B cell (primary cell): ENCODE measurements at regions not wholly inside any gene's neighbourhood (a gene's known extent, or its start where the extent isn't known, plus 50 kb on each side); places are given as distances from the start of the nearest gene placed in this dataset.

Experiments
- ATAC-seq: fragments of 200-7000 bp; cut with Tn5 transposase; one replicate; pipeline ENCODE4 v1.10.0; 2021; ENCODE audit warnings: low read depth, mild to moderate bottlenecking, moderate number of reproducible peaks, moderate library complexity
- CTCF ChIA-PET: fragments of 350-600 bp; sonication (Branson Sonifier 250); formaldehyde crosslinking; loops from one replicate; lab custom pipeline; 2021; ENCODE audit warnings: antibody characterized with exemption, inconsistent platforms; lab: Charles Lee
- POLR2A ChIA-PET: fragments of 350-600 bp; sonication (Branson Sonifier 250); formaldehyde crosslinking; loops from one replicate; lab custom pipeline; 2021; ENCODE audit warnings: antibody characterized with exemption; lab: Charles Lee
- DNase-seq: peaks from one replicate; pipeline ENCODE4 v3.0.0; 2013
- H2AFZ ChIP-seq: 2 replicates; pipeline ENCODE4 v1.6.1; 2012; ENCODE audit warnings: mild to moderate bottlenecking, low read depth, low read length; ENCODE audit not compliant: insufficient read depth, poor library complexity, severe bottlenecking
- H3K27ac ChIP-seq, 2 donors: 1 replicate in 1 of 2; 2 replicates in 1 of 2; pipeline ENCODE4 v1.5.1; 2012 to 2013; ENCODE audit warnings: low read length in 2 of 2, mild to moderate bottlenecking in 2 of 2, moderate library complexity in 1 of 2
- H3K27me3 ChIP-seq, 4 experiments: fragments of 200-600 bp in 1 of 4; sonication (generic) in 1 of 4; replicated peaks in 1 of 4; 1 replicate in 2 of 4; 2 replicates in 2 of 4; pipeline versions ENCODE4 v1.6.1 to v1.7.0; 2013 to 2016; ENCODE audit warnings: low read length in 3 of 4, mild to moderate bottlenecking in 2 of 4, mixed read lengths in 1 of 4, moderate library complexity in 1 of 4; ENCODE audit not compliant: insufficient read depth in 4 of 4, control insufficient read depth in 3 of 4; ENCODE audit errors: control extremely low read depth in 1 of 4
- H3K36me3 ChIP-seq, 2 experiments: replicated peaks in 1 of 2; 1 replicate in 1 of 2; 2 replicates in 1 of 2; pipeline versions ENCODE4 v1.6.1 to v1.7.1; 2013; ENCODE audit warnings: low read length in 1 of 2; ENCODE audit not compliant: insufficient read depth in 2 of 2, control insufficient read depth in 1 of 2; ENCODE audit errors: control extremely low read depth in 1 of 2, extremely low read depth in 1 of 2
- H3K4me1 ChIP-seq, 2 donors: fragments of 200-600 bp in 1 of 2; sonication (generic) in 1 of 2; 1 replicate in 1 of 2; 2 replicates in 1 of 2; pipeline versions ENCODE4 v1.5.1 to v1.6.1; 2013 to 2017; ENCODE audit warnings: low read length in 2 of 2; ENCODE audit not compliant: control insufficient read depth in 2 of 2, insufficient read depth in 2 of 2
- H3K4me2 ChIP-seq: replicated peaks from 2 replicates; pipeline ENCODE3; 2012; ENCODE audit warnings: mild to moderate bottlenecking, low read depth, low read length; ENCODE audit not compliant: poor library complexity, severe bottlenecking
- H3K4me3 ChIP-seq, 5 experiments: fragments of 200-600 bp in 1 of 5; sonication (generic) in 1 of 5; 1 replicate in 3 of 5; 2 replicates in 2 of 5; pipeline versions ENCODE4 v1.5.1 to v1.7.0; 2011 to 2016; ENCODE audit warnings: low read length in 4 of 5, mild to moderate bottlenecking in 4 of 5, low read depth in 2 of 5, control low read depth in 1 of 5, moderate library complexity in 1 of 5; ENCODE audit not compliant: insufficient read depth in 1 of 5; ENCODE audit errors: control extremely low read depth in 1 of 5, extremely low read depth in 1 of 5
- H3K79me2 ChIP-seq: fragments of 200-600 bp; sonication (generic); one replicate; pipeline ENCODE4 v1.6.0; 2016; ENCODE audit warnings: low read length; ENCODE audit not compliant: control insufficient read depth, insufficient read depth
- H3K9ac ChIP-seq: fragments of 200-600 bp; sonication (generic); 2 replicates; pipeline ENCODE4 v1.6.1; 2017; ENCODE audit warnings: mild to moderate bottlenecking, low read length, moderate library complexity
- H3K9me3 ChIP-seq, 3 donors: one replicate each; pipeline versions ENCODE4 v1.6.1 to v1.7.1; 2013; ENCODE audit warnings: low read length in 2 of 3; ENCODE audit not compliant: control insufficient read depth in 2 of 3, insufficient read depth in 1 of 3; ENCODE audit errors: control extremely low read depth in 1 of 3
- H4K20me1 ChIP-seq: 2 replicates; pipeline ENCODE4 v1.6.0; 2012; ENCODE audit warnings: mild to moderate bottlenecking, low read length; ENCODE audit not compliant: insufficient read depth, control insufficient read depth, poor library complexity, severe bottlenecking
- H3K27ac Mint-ChIP-seq: one replicate; pipeline ENCODE4 v1.8.0; 2021; ENCODE audit warnings: mixed read lengths
- H3K27me3 Mint-ChIP-seq: one replicate; pipeline ENCODE4 v1.8.0; 2021; ENCODE audit warnings: mixed read lengths
- H3K4me1 Mint-ChIP-seq: one replicate; pipeline ENCODE4 v1.8.0; 2021; ENCODE audit warnings: mixed read lengths
- H3K4me3 Mint-ChIP-seq: one replicate; pipeline ENCODE4 v1.8.0; 2021; ENCODE audit warnings: mixed read lengths
- H3K9me3 Mint-ChIP-seq: one replicate; pipeline ENCODE4 v1.8.0; 2022; ENCODE audit warnings: mixed read lengths; ENCODE audit not compliant: insufficient read depth
- CTCF ChIP-seq: fragments of 200-600 bp; IDR thresholded peaks from one replicate; pipeline ENCODE4 v1.8.0; 2022; ENCODE audit warnings: antibody characterized with exemption, mild to moderate bottlenecking
- EZH2 ChIP-seq: IDR thresholded peaks from 2 replicates; pipeline ENCODE4 v1.6.1; 2012; ENCODE audit warnings: borderline replicate concordance, low read depth, mild to moderate bottlenecking, moderate library complexity, low read length; ENCODE audit not compliant: insufficient read depth, poor library complexity, severe bottlenecking
- WGBS: methylation state at CpG from one replicate; pipeline ENCODE4 v1.1.5; 2013; ENCODE audit warnings: missing lambda C conversion rate; ENCODE audit not compliant: insufficient coverage; 5-methylcytosine and 5-hydroxymethylcytosine counted together
- intact Hi-C: fragments of 100-400 bp; cut with micrococcal nuclease; formaldehyde crosslinking; loops from one replicate; pipeline ENCODE4 v1.10.0; 2022

GRCh38 chr1:168977618-168978017 is 128.9 kb upstream of the ATP1B1 start:
- Histone ChIP-seq H3K27me3 (no peaks in the 10 kb centered on the region), H3K9ac (no peak overlapping the region), H3K27ac (no peak overlapping the region), H3K4me2 (no peak overlapping the region), H2AFZ (no peak overlapping the region), H3K4me1 (no peaks in the 10 kb centered on the region), H4K20me1 (no peaks in the 10 kb centered on the region), H3K9me3 (no peaks in the 10 kb centered on the region), H3K79me2 (no peaks in the 10 kb centered on the region), H3K4me3 (no peak overlapping the region), H3K36me3 (no peaks in the 10 kb centered on the region)
- Mint-ChIP-seq H3K9me3 (no peaks in the 10 kb centered on the region), H3K27me3 (peaks cover 5% of the 10 kb centered on the region), H3K4me1 (no peaks in the 10 kb centered on the region), H3K27ac (no peak overlapping the region), H3K4me3 (no peak overlapping the region)
- no peak for DNase-seq
- ChIA-PET CTCF (no interaction called here), POLR2A (no interaction called here)
- TF ChIP-seq CTCF = no peak
- no peak for TF ChIP-seq EZH2
- WGBS = 95% methylated on average over 4 of the region's 5 CpGs
- intact Hi-C loops = no loop called here
- ATAC-seq = no peak

- no peak overlapping the region for H3K4me3 ChIP-seq
- Mint-ChIP-seq H3K9me3 (no peaks in the 10 kb centered on the region), H3K27me3 (peaks cover 4% of the 10 kb centered on the region), H3K27ac (no peak overlapping the region), H3K4me1 (no peaks in the 10 kb centered on the region), H3K4me3 (no peak overlapping the region)
- H4K20me1 ChIP-seq = no peaks in the 10 kb centered on the region
- ATAC-seq (no peak), DNase-seq (no peak)
- no peaks in the 10 kb centered on the region for H3K79me2 ChIP-seq
- no peak overlapping the region for H3K4me2 ChIP-seq
- H3K27ac ChIP-seq = no peak overlapping the region
- intact Hi-C loops = no loop called here
- H3K4me1 ChIP-seq = no peaks in the 10 kb centered on the region
- no peak overlapping the region for H2AFZ ChIP-seq
- no peak overlapping the region for H3K9ac ChIP-seq
- ChIA-PET POLR2A (no interaction called here), CTCF (no interaction called here)
- TF ChIP-seq EZH2 = no peak
- no peak for TF ChIP-seq CTCF
- no peaks in the 10 kb centered on the region for H3K36me3 ChIP-seq
- WGBS = 92% methylated on average over 4 of the region's 4 CpGs
- H3K27me3 ChIP-seq = no peaks in the 10 kb centered on the region
- H3K9me3 ChIP-seq = no peaks in the 10 kb centered on the region
Observed at GRCh38 chr1:168979276-168979675, 127.2 kb upstream of the ATP1B1 start.
